ENCODE measurements at regions not wholly inside any gene's neighbourhood (a gene's known extent, or its start where the extent isn't known, plus 50 kb on each side); places are given as distances from the start of the nearest gene placed in this dataset.
A peak's percentile ranks its signal among the peaks of the same experiment; 100 is the strongest.

DNA sequence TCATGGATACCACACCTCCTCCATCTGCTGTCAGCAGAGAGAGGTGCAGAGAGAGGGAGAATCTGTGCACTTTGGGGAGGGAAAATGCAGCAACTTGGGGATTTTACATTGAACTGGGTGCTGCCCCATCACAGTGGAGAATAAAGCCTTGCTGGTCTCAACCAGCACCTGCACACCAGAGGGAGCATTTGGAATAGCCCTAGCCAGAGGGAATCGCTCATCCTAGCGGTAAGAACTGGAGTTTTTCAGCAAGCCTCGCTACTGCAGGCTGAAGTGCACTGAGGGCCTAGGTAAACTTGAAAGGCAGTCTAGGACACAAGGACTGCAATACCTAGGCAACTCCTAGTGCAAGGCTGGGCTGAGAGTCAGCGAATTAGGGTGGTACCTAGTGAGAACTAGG is 148.7 kb downstream of the KDR start:
- Histone ChIP-seq H4K20me1 (ENCODE audit: insufficient read depth, low read depth, low read length) (no peaks in the 10 kb centered on the region), H3K4me3 (ENCODE audit: low read length) (no peak overlapping the region), H3K27me3 (ENCODE audit: low read length) (no peaks in the 10 kb centered on the region), H3K9ac (ENCODE audit: low read length) (no peak overlapping the region), H3K79me2 (ENCODE audit: low read length) (no peaks in the 10 kb centered on the region), H3K36me3 (ENCODE audit: insufficient read depth, low read length) (no peaks in the 10 kb centered on the region), H3K9me3 (ENCODE audit: low read length) (no peaks in the 10 kb centered on the region), H2AFZ (ENCODE audit: low read length) (no peak overlapping the region), H3K9me2 (replicated peaks; ENCODE audit: insufficient read depth, low read length) (no peaks in the 10 kb centered on the region), H3K4me1 (ENCODE audit: low read length) (no peaks in the 10 kb centered on the region), H3K27ac (ENCODE audit: low read length) (no peak overlapping the region), H3K4me2 (ENCODE audit: low read depth, low read length, poor library complexity, severe bottlenecking) (no peak overlapping the region)
- no peak for DNase-seq

DNA sequence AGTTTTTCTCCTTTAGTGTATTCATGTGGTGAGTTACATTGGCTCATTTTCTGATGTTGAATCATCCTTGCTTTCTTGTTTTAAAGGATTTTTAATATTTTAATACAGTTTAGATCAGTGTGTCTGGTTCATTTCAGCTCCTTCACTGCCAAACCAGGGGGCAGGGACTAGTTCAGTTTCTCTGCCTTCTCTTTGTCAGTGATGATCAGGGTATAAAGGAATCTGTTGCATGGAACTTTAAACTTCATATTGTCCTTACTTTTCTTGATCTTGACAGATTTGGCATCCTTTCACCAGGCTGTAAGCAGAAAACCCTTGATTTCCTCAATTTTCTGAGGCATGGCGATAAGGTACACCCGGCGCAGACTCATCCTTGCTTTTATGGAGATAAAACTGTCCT is 149.4 kb downstream of the KDR start:
- no peak for DNase-seq
- Histone ChIP-seq H3K79me2 (ENCODE audit: low read length) (no peaks in the 10 kb centered on the region), H4K20me1 (ENCODE audit: insufficient read depth, low read depth, low read length) (no peaks in the 10 kb centered on the region), H3K4me3 (ENCODE audit: low read length) (no peak overlapping the region), H3K27ac (ENCODE audit: low read length) (no peak overlapping the region), H3K4me2 (ENCODE audit: low read depth, low read length, poor library complexity, severe bottlenecking) (no peak overlapping the region), H3K27me3 (ENCODE audit: low read length) (no peaks in the 10 kb centered on the region), H3K9me3 (ENCODE audit: low read length) (no peaks in the 10 kb centered on the region), H3K9ac (ENCODE audit: low read length) (no peak overlapping the region), H3K36me3 (ENCODE audit: insufficient read depth, low read length) (no peaks in the 10 kb centered on the region), H3K4me1 (ENCODE audit: low read length) (no peaks in the 10 kb centered on the region), H3K9me2 (replicated peaks; ENCODE audit: insufficient read depth, low read length) (no peaks in the 10 kb centered on the region), H2AFZ (ENCODE audit: low read length) (no peak overlapping the region)

DNA sequence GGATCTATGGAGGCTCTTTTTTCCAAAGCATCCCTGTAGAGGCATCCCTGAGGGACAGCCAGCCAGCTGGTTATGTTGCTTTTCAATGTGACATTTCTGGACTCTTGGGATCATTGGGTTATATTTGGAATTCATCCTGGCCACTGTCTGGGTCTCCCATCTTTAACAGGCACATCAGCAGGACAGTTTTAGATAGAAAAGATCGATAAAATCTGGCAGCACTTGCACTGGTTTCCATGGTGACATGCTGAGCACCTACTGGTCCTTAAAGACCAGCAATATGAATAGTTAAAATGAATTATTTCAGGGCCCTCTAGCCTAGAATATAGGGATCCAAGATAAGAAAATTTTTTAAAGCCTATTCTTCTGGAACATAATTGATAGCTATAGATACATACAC is 151.6 kb downstream of the KDR start:
- Histone ChIP-seq H3K79me2 (ENCODE audit: low read length) (no peaks in the 10 kb centered on the region), H3K9ac (ENCODE audit: low read length) (no peak overlapping the region), H4K20me1 (ENCODE audit: insufficient read depth, low read depth, low read length) (no peaks in the 10 kb centered on the region), H3K27me3 (ENCODE audit: low read length) (no peaks in the 10 kb centered on the region), H3K4me2 (ENCODE audit: low read depth, low read length, poor library complexity, severe bottlenecking) (no peak overlapping the region), H2AFZ (ENCODE audit: low read length) (no peak overlapping the region), H3K9me3 (ENCODE audit: low read length) (no peaks in the 10 kb centered on the region), H3K9me2 (replicated peaks; ENCODE audit: insufficient read depth, low read length) (no peaks in the 10 kb centered on the region), H3K36me3 (ENCODE audit: insufficient read depth, low read length) (no peaks in the 10 kb centered on the region), H3K27ac (ENCODE audit: low read length) (no peak overlapping the region), H3K4me1 (ENCODE audit: low read length) (no peaks in the 10 kb centered on the region), H3K4me3 (ENCODE audit: low read length) (no peak overlapping the region)
- no peak for DNase-seq

DNA sequence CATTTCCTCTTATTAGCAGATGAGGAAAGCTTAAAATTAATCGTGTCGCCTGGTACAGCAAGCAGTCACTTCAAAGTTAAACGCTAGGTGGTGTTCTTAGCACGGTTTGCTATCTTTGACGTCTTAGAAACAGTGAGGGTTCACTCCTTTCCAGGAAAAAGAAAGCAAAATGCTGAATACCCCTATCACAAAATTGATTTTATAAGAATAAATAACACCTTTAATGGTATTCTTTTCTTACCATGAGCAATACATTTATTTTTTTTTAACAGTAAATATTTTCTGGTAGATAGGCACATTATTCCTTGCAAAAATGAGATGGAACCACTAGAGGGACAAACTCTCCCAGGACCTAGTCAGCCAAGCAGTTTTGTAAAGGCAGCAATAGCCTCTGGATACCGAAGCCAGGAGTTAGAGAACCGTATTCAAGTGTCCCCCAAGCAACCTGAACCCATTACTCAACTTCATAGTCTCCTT is 153.9 kb downstream of the KDR start:
- no peaks in the 10 kb centered on the region for H3K79me2 ChIP-seq (ENCODE audit: low read length)
- no peak overlapping the region for H3K4me2 ChIP-seq (ENCODE audit: low read depth, low read length, poor library complexity, severe bottlenecking)
- no peaks in the 10 kb centered on the region for H3K9me2 ChIP-seq (replicated peaks; ENCODE audit: insufficient read depth, low read length)
- no peaks in the 10 kb centered on the region for H3K27me3 ChIP-seq (ENCODE audit: low read length)
- H2AFZ ChIP-seq (ENCODE audit: low read length), result no peak overlapping the region
- no peak overlapping the region for H3K27ac ChIP-seq (ENCODE audit: low read length)
- H3K4me1 ChIP-seq (ENCODE audit: low read length), result no peaks in the 10 kb centered on the region
- DNase-seq, result peak; percentile 82
- H4K20me1 ChIP-seq (ENCODE audit: insufficient read depth, low read depth, low read length), result no peaks in the 10 kb centered on the region
- no peaks in the 10 kb centered on the region for H3K36me3 ChIP-seq (ENCODE audit: insufficient read depth, low read length)
- no peak overlapping the region for H3K9ac ChIP-seq (ENCODE audit: low read length)
- no peaks in the 10 kb centered on the region for H3K9me3 ChIP-seq (ENCODE audit: low read length)
- no peak overlapping the region for H3K4me3 ChIP-seq (ENCODE audit: low read length)

DNA sequence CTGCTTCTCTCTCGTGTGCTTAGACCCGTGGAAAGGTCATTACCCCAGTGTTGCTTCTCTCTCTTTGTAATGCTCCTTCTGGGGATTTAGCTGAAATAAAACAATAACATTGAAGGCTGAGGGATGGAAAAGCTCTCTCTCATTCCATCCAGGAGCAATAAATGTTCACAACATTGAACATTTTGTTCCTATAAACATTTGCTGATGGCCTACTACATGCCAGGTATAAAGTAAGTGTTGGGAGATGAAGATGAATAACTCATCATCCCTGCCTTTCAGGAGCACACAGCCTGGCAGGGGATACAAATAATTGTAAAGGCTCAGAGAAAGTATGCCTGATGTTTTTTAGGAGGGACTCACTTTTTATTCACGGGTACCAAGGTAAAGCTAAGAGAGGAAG is 158.1 kb downstream of the KDR start:
- Histone ChIP-seq H4K20me1 (ENCODE audit: insufficient read depth, low read depth, low read length) (no peaks in the 10 kb centered on the region), H3K4me3 (ENCODE audit: low read length) (no peak overlapping the region), H3K36me3 (ENCODE audit: insufficient read depth, low read length) (no peaks in the 10 kb centered on the region), H3K27me3 (ENCODE audit: low read length) (no peaks in the 10 kb centered on the region), H3K27ac (ENCODE audit: low read length) (no peak overlapping the region), H3K79me2 (ENCODE audit: low read length) (no peaks in the 10 kb centered on the region), H2AFZ (ENCODE audit: low read length) (no peak overlapping the region), H3K4me2 (ENCODE audit: low read depth, low read length, poor library complexity, severe bottlenecking) (no peak overlapping the region), H3K9ac (ENCODE audit: low read length) (no peak overlapping the region), H3K9me3 (ENCODE audit: low read length) (no peaks in the 10 kb centered on the region), H3K9me2 (replicated peaks; ENCODE audit: insufficient read depth, low read length) (no peaks in the 10 kb centered on the region), H3K4me1 (ENCODE audit: low read length) (no peaks in the 10 kb centered on the region)
- DNase-seq, result no peak

DNA sequence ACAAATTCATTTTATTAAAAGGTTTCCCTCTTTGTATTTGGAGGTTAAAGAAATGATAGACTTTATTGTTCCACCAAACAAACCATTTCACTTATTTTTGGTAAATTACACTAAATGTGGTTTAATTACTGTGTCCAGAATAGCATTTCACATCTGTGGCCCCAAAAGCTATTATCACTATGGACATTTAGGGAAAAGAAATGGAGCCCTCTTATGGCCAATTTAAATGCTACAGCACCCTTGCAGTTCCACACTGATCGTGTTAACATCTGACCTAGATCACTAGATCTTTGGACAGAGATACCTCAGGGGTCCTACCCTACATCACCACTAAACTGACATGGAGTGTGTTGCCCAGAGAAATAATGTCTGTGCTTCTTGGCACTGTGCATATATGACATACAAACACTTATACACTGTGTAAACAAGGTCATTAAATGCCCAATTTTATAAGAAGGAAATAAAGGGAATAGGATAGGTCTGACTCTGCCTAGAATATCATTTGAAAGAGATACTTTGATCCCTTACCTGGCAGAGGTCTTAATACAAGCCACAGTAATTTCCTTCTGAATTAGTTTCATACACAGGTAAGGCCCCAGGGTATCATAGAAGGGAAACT is 163.9 kb downstream of the KDR start:
- H3K27me3 ChIP-seq (ENCODE audit: low read length), result no peaks in the 10 kb centered on the region
- peak; percentile 77 for DNase-seq

DNA sequence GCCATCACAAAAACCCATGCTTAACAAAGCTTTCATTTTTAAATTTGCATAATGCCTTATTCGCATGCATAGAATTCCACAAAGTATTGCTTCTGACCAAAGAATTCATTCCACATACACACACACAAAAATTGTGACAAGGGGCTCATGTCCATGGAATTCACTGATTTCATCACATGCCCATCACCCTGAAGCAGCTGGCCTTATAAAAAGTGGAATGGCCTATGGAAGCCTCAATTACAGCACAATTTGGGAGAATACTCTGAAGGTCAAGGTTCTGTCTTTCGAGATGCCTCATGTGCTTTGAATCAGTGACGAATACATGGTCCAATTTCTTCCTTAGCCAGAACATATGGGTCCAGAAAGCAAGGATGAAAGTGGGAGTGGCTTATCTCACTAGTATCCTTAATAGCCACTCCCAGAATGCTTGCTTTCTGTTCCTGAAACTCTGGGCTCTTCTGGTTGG is 165.7 kb downstream of the KDR start:
- Histone ChIP-seq H4K20me1 (ENCODE audit: insufficient read depth, low read depth, low read length) (no peaks in the 10 kb centered on the region), H3K4me3 (ENCODE audit: low read length) (no peak overlapping the region), H3K27me3 (ENCODE audit: low read length) (no peaks in the 10 kb centered on the region), H3K9ac (ENCODE audit: low read length) (no peak overlapping the region), H3K9me3 (ENCODE audit: low read length) (no peaks in the 10 kb centered on the region), H3K79me2 (ENCODE audit: low read length) (no peaks in the 10 kb centered on the region), H3K4me2 (ENCODE audit: low read depth, low read length, poor library complexity, severe bottlenecking) (no peak overlapping the region), H3K9me2 (replicated peaks; ENCODE audit: insufficient read depth, low read length) (no peaks in the 10 kb centered on the region), H3K36me3 (ENCODE audit: insufficient read depth, low read length) (no peaks in the 10 kb centered on the region), H3K4me1 (ENCODE audit: low read length) (no peaks in the 10 kb centered on the region; the same call in 1 of the 2 replicates), H3K27ac (ENCODE audit: low read length) (no peak overlapping the region), H2AFZ (ENCODE audit: low read length) (no peak overlapping the region)
- no peak for DNase-seq

More for the DNA sequence above, 163.9 kb downstream of the KDR start:
- Histone ChIP-seq H3K36me3 (ENCODE audit: insufficient read depth, low read length) (no peaks in the 10 kb centered on the region), H3K9me3 (ENCODE audit: low read length) (no peaks in the 10 kb centered on the region), H3K79me2 (ENCODE audit: low read length) (no peaks in the 10 kb centered on the region), H3K4me1 (ENCODE audit: low read length) (no peaks in the 10 kb centered on the region; the same call in 1 of the 2 replicates), H3K4me3 (ENCODE audit: low read length) (no peak overlapping the region), H3K27ac (ENCODE audit: low read length) (no peak overlapping the region), H4K20me1 (ENCODE audit: insufficient read depth, low read depth, low read length) (no peaks in the 10 kb centered on the region), H2AFZ (ENCODE audit: low read length) (no peak overlapping the region), H3K4me2 (ENCODE audit: low read depth, low read length, poor library complexity, severe bottlenecking) (no peak overlapping the region), H3K9me2 (replicated peaks; ENCODE audit: insufficient read depth, low read length) (no peaks in the 10 kb centered on the region), H3K9ac (ENCODE audit: low read length) (no peak overlapping the region)

DNA sequence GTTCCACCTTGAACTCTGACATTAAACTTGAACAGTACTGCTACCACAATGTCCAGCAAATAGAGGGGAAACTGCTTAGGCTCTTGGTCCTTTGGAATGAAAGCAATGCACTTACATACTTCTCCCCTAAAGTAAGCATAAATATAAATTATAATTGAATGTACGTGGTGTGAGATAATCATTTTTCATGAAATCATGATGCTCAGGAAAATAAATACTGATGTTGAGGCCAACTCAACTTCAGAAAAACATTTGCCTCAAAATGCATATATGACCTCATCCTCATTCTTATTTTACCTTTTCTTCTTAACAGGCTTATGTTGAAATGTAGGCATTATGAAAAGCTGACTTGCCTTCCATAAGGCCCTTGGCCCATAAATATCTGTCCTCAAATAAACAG is 166.3 kb downstream of the KDR start:
- no peaks in the 10 kb centered on the region for H3K36me3 ChIP-seq (ENCODE audit: insufficient read depth, low read length)
- no peak overlapping the region for H3K4me3 ChIP-seq (ENCODE audit: low read length)
- no peaks in the 10 kb centered on the region for H4K20me1 ChIP-seq (ENCODE audit: insufficient read depth, low read depth, low read length)
- H3K27ac ChIP-seq (ENCODE audit: low read length), result no peak overlapping the region
- H3K9me2 ChIP-seq (replicated peaks; ENCODE audit: insufficient read depth, low read length), result no peaks in the 10 kb centered on the region
- no peak overlapping the region for H2AFZ ChIP-seq (ENCODE audit: low read length)
- no peak for DNase-seq
- H3K4me1 ChIP-seq (ENCODE audit: low read length), result no peaks in the 10 kb centered on the region; the same call in 1 of the 2 replicates
- no peaks in the 10 kb centered on the region for H3K79me2 ChIP-seq (ENCODE audit: low read length)
- H3K9me3 ChIP-seq (ENCODE audit: low read length), result no peaks in the 10 kb centered on the region
- H3K27me3 ChIP-seq (ENCODE audit: low read length), result no peaks in the 10 kb centered on the region
- H3K9ac ChIP-seq (ENCODE audit: low read length), result no peak overlapping the region
- no peak overlapping the region for H3K4me2 ChIP-seq (ENCODE audit: low read depth, low read length, poor library complexity, severe bottlenecking)
